Activated CD4-positive, alpha-beta T cell treated with anti-CD3 and anti-CD28 coated beads, Interleukin-2, Interleukin-4, amounts not matched to agents 100 ng/mL and 50 ng/mL, durations not matched to agents 16 hours and 8 hours (primary cell): ENCODE measurements at regions not wholly inside any gene's neighbourhood (a gene's known extent, or its start where the extent isn't known, plus 50 kb on each side); places are given as distances from the start of the nearest gene placed in this dataset.

Source experiments
- DNase-seq: peaks from one replicate; pipeline ENCODE4 v3.0.0-alpha.2; 2020; ENCODE audit warnings: low spot score

DNA sequence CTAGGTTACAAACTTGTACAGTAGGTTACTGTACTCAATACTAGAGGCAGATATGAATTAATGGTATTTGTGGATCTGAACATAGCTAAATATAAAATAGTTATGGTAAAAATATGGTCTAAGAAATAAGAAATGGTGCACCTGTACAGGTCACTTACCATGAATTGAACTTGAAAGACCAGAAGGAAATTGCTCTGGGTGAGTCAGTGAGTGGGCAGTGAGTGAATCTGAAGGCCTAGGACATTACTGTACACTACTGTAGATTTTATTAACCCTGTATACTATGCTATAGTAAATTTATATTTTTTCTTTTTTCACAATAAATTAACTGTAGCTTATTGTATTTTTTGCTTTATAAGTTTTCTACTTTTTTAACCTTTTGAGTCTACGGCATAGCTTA lies 1020.4 kb downstream of the CDH18 start:
- no peak for DNase-seq

DNA sequence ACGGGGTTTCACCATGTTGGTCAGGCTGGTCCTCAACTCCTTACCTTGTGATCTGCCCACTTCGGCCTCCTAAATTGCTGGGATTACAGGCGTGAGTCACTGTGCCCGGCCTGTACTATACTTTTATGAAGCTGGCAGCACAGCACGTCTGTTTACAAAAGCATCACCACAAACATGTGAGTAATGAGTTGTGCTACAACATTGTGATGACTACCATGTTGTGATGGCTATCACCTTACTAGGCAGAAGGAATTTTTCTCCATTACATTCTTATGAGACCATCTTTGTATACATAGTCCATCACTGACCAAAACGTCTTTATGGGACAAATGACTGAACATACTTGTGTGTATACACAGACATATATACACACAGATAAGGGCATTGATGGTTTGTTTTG lies 1019.0 kb downstream of the CDH18 start:
- no peak for DNase-seq

DNA sequence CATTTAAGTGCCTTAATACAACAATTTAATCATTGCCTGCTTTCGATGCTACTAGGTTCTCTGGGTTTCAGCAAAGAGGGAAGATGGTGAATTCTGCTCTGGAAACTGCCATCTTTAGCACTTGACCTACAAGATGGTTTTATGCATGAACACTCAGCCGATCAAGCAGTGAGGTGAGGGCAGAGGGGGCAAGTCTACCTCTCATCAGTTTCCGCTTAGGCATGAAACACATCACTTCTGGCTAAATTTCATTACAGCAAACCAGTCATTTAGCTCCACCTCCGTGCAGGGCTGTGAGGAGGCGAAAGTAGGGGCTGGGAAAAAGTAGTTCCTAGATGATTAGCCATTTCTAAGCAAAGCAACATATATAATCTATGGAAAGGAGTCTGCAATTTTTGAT lies 1018.0 kb downstream of the CDH18 start:
- no peak for DNase-seq

DNA sequence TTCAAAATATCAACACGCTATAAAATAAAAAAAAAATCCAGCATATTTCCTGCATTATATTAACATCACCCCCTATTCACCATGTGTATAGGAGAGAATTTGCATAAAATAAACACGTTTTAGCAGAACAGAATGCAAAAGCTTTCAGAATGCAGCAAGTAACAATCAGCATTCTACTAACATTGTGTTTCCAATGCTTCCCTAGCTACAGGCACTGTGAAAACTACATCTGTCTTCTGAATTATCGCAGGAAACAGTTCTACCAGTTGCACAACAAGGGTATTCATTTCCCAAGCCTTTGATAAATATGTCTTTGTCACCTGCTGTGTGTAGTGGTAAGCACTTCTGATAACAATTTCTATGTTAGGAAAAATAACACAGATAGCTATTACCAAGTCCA lies 1015.8 kb downstream of the CDH18 start:
- no peak for DNase-seq

DNA sequence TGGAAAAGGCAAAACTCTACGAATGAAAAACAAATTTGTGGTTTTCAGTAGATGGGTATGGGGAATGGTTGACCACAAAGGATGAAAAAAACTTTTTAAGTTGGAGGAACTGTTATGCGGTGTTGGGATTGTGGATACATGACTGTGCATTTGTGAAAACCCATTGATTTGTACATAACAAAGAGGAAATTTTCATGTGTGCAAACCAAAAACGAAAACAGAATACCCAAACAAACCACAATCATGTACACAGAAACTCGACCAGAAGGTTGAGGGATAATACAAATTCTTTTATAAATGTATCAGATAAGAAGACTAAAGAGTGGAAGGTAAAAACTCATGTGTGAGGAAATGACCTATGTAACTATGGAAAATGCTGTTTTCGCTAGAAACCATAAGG lies 1012.4 kb downstream of the CDH18 start:
- DNase-seq, result no peak

DNA sequence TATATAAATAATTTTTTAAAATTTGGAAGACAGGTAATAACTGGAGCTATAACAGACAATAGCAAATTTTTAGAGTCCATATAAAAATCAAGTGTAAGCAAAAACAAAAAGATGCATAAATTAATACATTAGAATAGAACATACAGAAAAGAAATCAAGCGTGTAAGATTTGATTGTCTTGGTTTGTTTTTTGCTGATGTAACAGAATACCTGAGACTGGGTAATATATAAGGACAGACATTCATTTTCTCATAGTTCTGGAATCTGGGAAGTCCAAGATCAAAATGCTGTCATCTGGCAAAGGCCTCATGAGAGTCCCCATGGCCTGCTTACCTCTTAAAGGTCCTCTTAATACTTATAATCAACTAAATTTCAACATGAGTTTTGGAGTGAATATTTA lies 1010.1 kb downstream of the CDH18 start:
- no peak for DNase-seq

DNA sequence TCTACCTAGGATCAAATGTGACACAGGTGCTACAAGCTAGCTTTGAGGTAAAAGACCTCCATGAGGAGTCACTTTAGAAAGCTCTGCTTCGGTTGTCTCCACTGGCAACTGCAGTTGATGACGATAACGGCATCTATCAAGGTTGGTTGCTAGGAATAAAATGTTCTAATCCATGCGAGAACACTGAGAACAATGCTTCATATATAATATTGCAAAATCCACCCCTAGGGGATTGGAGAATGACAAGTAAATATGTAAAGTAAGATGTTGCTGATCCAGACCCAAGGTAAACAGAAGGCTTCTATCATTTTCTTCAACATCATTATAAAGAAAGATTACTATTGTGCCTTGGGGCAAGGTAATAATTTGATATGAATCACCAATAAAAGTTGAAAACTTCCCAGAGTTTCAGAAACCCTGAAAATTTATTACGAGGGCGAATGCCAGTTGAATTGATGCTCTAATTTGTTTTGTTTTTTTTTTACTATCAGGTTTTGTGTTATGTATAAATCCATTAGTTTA lies 1003.4 kb downstream of the CDH18 start:
- no peak for DNase-seq

DNA sequence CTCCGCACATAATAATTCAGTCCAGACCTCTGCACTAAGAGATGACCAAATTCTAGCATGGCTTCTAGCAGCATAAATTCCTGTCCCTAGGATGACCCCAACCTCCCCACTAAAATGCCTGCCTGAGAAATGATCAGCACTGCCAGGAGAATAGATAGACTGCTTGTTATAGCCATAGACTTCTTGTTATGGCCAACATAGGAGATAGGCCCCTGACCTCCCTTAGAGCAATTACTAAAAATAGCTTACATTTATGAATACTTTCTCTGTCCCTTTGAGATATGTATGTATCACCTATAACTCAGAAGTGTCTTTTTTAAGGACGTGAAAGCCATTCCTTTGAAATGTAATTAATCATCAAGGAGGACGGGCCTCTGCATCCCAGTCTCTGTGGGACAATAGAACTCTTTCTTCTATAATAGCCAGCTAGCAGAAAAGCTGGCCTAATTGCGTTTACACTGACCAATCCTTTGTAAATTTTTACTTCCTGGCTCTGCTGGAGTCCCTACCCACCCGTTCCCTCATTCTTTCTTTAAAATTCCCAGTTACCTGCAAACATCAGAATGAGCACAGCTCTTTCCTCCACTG lies 1002.7 kb downstream of the CDH18 start:
- DNase-seq, result no peak

DNA sequence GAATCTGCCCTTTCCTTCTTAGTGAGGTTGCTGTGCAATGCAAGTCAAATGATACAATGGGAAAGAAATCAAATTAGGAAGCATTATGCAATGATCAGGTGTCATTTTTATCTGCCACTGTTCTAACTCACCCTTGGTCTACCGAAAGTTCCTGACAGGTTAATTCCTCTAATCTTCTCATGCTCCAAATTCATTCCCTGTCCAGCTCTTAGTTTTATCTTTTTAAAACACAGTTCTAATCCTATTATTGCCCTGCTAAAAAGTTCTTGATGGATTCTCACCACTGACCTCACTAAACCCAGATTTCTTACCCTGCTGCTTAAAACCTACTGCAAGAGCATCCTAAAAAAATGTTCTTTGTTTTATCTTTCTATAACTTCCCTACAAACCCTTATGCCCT lies 1000.9 kb downstream of the CDH18 start:
- no peak for DNase-seq

DNA sequence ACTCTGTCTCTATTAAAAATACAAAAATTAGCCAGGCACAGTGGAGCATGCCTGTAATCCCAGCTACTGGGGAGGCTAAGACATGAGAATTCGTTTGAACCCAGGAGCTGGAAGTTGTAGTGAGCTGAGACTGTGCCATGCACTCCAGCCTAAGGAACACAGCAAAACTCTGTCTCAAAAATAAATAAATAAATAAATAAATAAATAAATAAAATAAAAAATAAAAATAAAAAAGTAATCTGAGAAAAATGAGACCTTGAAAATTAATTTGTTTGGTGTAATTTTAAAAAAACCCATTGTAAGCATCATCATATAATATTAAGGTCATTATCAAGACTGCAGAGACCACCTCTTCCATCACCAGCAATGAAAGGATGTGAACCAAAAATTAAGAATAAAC lies 997.1 kb downstream of the CDH18 start:
- no peak for DNase-seq

DNA sequence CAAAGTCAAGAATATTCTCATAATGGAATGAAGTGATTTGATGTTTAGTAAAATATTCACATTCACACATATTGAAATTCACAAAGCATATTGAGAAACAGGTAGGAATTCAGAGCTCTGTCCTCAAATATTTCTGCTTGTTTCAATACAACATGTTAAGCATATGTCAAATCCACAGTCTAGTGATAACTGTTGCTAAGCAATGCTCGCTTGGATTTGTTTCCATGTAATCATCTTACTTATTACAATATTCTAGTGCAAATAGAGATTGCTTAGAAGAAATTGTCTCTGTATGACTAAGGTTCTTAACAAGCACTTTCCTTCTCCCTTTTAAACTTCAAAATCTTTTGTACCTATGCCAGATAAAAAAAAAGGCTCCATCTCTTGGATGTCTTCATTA lies 995.7 kb downstream of the CDH18 start:
- DNase-seq, result no peak

DNA sequence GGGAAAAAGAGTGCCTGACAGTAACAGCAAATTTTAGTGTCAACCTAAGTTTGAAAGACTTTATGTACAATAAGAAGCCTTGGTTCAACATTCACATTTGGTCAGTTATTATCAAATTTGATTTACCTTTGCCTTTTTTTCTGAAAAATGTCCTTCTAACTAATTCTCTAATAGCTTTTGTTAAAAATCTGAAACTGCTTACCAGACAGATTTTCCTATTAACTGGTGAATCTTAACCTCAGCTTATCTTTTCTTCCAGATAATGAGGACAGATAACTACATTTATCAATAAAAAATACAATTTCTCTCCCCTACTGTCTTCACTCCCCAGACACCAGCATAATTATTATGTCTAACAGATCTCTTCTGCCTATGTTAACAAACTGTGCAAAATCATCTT lies 988.5 kb downstream of the CDH18 start:
- DNase-seq, result no peak

DNA sequence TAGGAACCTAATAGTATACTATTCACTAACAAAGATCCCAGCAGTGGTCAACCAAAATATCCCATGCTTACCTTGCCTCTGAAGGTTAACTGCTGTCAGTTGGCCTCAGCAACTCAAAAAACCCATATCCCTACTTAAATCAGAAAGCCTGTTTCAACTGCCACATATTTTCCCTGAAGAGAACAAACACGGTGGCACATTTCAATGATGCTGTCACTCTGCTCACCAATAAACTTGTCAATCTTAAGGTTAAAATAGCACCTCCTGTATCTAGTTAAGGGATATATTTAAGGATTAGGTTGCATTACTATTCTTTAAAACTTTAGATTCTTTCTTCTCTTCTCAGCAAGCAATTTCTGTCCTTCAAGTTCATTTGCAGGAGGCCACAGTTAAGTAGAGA lies 986.9 kb downstream of the CDH18 start:
- no peak for DNase-seq

DNA sequence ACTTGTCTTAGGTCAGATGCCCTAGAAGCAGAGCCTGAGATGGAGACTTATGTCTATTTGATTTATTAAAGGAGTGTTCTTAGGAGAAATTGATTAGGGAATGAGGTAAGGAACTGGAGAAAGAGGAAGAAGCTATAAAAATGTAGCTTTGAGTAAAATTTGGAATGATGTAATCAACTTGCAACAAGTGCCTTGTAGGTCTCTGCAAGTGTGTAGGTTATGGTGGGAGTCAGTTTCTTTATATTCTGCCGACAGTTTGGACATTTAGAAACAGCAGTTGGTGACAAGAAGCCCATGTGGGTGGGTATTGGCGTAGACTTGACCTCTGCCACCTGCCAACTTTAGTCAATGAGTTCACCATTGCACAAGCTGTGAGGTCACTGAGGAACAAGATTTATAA lies 986.5 kb downstream of the CDH18 start:
- DNase-seq, result no peak

DNA sequence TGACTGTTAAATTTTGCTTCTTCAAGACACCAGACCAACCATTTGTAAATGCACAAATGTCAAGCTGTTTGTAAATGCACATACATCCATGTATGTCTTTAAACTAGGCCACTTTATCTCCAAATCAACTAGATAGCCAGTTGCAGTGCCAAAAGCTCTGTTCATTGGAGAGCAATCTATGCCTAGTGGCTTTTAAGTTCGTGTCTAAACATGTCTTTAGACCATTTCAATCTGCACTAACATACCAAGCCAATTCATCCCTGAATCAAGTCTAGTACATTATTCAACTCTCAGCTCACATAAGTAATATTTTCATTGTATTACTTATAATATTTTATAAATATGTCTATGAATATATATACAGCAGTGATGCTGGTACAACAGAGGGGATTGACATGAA lies 985.9 kb downstream of the CDH18 start:
- no peak for DNase-seq

DNA sequence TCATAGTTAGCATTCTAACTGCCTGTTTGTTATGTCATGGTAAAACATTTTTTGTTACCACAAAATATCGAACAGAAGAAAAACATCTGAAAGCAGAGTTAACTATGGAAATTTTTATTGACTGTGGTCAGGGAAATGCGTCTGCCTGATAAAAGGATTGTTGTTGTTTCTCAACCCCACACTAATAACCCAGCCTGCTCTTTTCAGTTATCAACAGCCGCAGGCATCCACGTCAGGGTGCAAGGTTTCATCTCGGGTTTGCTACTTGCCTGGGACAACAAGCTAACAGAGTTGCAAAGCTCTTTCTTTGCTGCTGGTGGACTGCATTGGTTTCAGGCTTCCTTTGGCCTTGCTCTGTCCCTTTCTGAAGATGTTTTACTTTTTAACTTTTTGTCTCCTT lies 969.2 kb downstream of the CDH18 start:
- DNase-seq, result no peak

DNA sequence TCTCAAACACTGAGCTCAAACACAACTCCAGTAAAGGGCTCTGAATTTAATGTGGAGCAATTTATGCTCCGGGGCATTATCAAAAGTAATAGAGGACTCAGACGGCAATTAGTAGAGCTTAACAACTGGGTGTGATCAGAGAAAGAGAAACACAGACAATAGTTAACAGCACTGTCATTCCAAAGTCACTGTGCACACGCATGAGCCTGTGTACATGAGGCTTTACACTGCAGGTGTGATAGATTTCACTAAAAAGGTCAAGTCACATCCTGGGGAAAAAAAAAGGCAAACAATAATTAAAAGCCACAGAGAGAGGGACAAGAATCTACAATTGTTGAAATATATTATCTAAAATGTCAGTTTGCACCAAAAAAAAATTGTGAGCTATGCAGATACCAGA lies 956.5 kb downstream of the CDH18 start:
- DNase-seq, result no peak

DNA sequence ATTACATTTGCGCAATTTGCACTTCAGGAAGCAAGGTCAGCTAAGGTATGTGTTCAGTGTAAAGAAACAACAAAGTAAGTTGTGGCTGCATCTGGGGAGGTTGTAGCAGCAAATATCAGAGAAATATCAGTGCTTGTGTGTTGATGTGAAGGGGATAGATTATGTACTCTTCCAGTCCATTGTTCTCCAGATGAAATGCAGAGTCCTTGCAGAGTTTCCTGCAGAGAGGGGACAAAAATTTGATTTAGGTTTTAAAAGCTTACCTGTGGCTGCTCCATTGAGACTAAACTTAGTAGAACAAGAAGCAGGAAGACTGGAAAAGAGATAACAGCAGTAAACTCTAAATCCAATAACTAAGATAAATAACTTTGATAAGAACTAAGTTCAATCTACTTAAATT lies 952.2 kb downstream of the CDH18 start:
- DNase-seq, result no peak

DNA sequence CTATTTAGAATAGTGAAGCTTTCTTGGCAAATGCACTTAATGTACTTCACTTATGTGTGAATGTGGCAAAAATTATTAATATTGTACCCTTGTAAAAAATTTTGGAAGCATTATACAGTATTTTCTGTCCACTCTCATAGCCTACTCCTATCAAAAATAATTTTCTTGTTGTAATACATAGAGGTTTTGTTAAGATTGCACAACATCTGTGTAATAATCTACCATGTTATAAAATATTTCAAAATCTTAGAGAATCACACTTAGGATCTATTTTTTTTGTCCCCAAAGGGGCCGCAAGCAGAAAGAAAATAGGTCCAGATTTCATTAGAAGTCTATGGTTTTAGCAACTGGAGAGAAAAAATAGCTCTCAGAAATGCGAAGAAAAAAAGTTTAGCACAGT lies 945.9 kb downstream of the CDH18 start:
- DNase-seq, result no peak

DNA sequence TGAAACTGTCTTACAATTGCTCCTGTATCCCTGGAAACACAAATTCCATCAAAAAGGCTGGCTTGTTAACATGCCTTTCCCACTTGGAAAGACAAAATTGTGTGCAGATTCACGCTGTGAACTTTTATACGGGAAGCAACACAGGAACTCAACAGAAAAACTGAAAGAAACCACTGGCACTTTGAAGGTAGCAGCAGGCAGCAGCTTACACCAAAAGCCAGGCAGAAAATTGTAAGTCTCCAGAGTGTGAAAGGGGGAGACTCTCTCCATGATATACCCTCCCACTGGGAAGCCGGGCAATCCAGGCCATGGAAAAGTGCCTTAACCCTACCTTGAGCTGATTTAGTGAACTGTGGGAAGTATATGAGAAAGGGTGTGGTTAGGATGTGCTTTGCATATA lies 943.7 kb downstream of the CDH18 start:
- no peak for DNase-seq

DNA sequence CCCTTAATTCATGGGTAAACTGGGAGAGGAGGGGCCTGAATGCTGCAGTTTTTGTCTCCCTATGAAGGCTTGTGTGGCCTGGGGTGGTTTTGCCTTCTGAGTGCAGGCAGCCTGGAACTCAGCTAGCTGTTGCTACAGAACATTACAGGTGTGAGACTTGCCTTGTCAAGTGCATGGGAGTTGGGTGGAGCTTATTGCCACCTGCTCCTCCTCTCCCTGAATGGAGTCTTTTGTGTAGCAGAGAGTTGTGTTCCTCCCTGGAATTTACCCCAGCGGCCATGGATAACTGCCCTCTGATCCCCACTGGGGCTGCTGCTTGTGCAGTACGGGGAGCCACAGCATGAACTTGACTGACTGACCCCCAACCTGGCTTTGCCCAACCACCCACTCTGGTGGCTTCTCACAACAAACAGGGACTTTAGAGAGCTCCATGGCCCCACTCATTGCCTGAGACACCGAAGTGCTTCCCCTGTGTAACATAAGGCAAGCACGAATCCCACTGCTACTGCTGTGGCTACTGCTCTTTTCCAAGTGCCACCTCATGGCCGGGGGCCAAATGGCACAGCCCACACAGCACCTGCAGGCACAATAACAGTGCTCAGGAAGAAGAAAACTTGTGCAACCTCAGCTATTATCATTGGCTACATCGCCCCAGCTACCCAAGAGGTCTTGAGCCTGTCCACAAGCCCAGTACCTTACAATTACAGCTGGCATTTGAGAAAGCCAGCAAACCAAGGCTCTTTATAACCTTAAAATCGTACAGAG lies 942.9 kb downstream of the CDH18 start:
- no peak for DNase-seq

DNA sequence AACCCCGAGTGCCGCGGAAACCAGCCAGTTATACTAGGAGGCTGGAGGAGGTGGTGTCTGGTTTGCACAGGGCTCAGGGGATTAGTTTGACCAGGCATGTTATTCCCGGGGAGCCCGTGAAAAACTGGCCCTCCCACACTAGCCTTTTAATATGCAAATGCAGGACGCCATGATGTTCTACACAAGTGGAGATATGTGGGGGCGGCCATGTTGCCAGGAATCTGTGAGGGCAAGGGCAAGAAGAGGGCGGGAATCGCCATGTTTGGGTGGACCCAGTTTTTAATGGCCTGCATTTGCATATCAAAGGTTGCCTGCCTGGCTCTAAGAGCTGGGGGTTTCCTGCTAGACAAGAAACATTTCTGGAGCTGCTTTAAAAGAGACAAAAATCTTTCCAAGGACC lies 940.7 kb downstream of the CDH18 start:
- no peak for DNase-seq

DNA sequence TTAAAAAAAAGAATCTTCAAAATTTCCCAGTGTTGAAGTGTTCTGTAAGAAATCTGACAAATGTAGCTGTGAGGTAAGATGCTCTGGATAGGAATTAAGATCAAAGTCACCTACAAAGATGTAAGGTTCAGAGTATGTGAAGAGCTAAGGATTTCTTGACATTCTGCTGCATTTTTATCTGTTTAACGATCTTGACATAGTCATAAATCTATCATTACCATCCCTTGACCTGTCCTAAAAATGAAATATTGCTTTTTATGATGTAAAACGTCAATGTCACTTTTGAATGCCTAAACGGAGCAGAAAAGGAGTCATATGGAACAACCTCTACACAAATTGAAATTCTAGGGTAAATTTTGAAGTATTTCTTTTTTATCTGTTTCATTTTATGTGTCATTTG lies 939.3 kb downstream of the CDH18 start:
- DNase-seq, result no peak

DNA sequence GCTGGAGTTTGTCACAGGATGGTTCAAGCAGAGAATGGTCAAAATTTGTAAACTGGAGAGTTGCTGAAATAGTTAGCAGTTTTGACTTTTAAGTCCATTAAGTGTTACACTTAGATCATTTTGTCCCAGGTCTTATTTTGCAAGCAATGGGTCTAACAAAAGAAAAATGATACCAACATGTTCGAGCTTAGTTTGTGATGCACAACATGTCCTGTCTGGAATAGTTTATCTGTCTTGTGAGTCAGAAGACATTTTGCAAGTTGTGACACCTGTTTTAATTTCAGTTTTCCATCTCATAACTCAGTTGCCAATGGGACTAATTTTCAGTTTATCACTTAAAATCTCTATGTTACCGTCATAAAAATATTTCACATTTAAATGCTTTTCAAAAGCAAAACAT lies 929.8 kb downstream of the CDH18 start:
- DNase-seq, result no peak
